Upper lobe of right lung (tissue), 1 donor: ENCODE measurements at regions not wholly inside any gene's neighbourhood (a gene's known extent, or its start where the extent isn't known, plus 50 kb on each side); places are given as distances from the start of the nearest gene placed in this dataset.

Source experiments
- ATAC-seq: fragments of 200-7000 bp; cut with Tn5 transposase; one replicate; pipeline ENCODE4 v1.9.1; 2020; ENCODE audit warnings: mild to moderate bottlenecking, moderate library complexity
- DNase-seq: peaks from one replicate; pipeline ENCODE4 v3.0.0-alpha.2; 2020
- H3K27ac ChIP-seq: fragments of 200-600 bp; one replicate; pipeline ENCODE4 v1.8.0; 2022
- H3K27me3 ChIP-seq: fragments of 200-600 bp; one replicate; pipeline ENCODE4 v1.8.0; 2022; ENCODE audit warnings: mild to moderate bottlenecking
- H3K36me3 ChIP-seq: fragments of 200-600 bp; one replicate; pipeline ENCODE4 v1.8.0; 2022
- H3K4me1 ChIP-seq: fragments of 200-600 bp; one replicate; pipeline ENCODE4 v1.8.0; 2022
- H3K4me3 ChIP-seq: fragments of 200-600 bp; one replicate; pipeline ENCODE4 v1.8.0; 2022; ENCODE audit warnings: mild to moderate bottlenecking
- H3K9me3 ChIP-seq: fragments of 200-600 bp; one replicate; pipeline ENCODE4 v1.8.0; 2022
- intact Hi-C: fragments of 100-400 bp; cut with DNase I; formaldehyde crosslinking; loops from one replicate; pipeline ENCODE4 v1.11.0; 2022
- TF ChIP-seq, protein P1 (sequence below): fragments of 200-600 bp; IDR thresholded peaks from one replicate; pipeline ENCODE4 v1.8.0; 2022; ENCODE audit warnings: antibody characterized with exemption
- donor health status: DM: no; HTN: yes; CAD: no; lungs with severe emphysema.

GRCh38 chr4:23572382-23572781 lies 317.5 kb downstream of the PPARGC1A start:
- Histone ChIP-seq H3K4me3 (no peak overlapping the region), H3K36me3 (no peaks in the 10 kb centered on the region), H3K4me1 (no peaks in the 10 kb centered on the region), H3K9me3 (no peaks in the 10 kb centered on the region), H3K27ac (no peak overlapping the region), H3K27me3 (no peaks in the 10 kb centered on the region)
- no peak for ATAC-seq
- no peak for DNase-seq
- intact Hi-C loops = no loop called here
- TF ChIP-seq, protein P1, sequence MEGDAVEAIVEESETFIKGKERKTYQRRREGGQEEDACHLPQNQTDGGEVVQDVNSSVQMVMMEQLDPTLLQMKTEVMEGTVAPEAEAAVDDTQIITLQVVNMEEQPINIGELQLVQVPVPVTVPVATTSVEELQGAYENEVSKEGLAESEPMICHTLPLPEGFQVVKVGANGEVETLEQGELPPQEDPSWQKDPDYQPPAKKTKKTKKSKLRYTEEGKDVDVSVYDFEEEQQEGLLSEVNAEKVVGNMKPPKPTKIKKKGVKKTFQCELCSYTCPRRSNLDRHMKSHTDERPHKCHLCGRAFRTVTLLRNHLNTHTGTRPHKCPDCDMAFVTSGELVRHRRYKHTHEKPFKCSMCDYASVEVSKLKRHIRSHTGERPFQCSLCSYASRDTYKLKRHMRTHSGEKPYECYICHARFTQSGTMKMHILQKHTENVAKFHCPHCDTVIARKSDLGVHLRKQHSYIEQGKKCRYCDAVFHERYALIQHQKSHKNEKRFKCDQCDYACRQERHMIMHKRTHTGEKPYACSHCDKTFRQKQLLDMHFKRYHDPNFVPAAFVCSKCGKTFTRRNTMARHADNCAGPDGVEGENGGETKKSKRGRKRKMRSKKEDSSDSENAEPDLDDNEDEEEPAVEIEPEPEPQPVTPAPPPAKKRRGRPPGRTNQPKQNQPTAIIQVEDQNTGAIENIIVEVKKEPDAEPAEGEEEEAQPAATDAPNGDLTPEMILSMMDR = no peak

GRCh38 chr4:23567338-23567737 lies 322.5 kb downstream of the PPARGC1A start:
- H3K27ac ChIP-seq = no peak overlapping the region
- no peak overlapping the region for H3K4me3 ChIP-seq
- no peaks in the 10 kb centered on the region for H3K36me3 ChIP-seq
- H3K4me1 ChIP-seq = no peaks in the 10 kb centered on the region
- no peaks in the 10 kb centered on the region for H3K9me3 ChIP-seq
- intact Hi-C loops = no loop called here
- H3K27me3 ChIP-seq = no peaks in the 10 kb centered on the region
- ATAC-seq = no peak
- DNase-seq = no peak
- TF ChIP-seq, protein P1 = no peak

GRCh38 chr4:23560748-23561147 lies 329.1 kb downstream of the PPARGC1A start:
- intact Hi-C loops = no loop called here
- Histone ChIP-seq H3K27ac (no peak overlapping the region), H3K36me3 (no peaks in the 10 kb centered on the region), H3K4me1 (no peaks in the 10 kb centered on the region), H3K27me3 (no peaks in the 10 kb centered on the region), H3K9me3 (no peaks in the 10 kb centered on the region), H3K4me3 (no peak overlapping the region)
- ATAC-seq = no peak
- no peak for DNase-seq
- TF ChIP-seq, protein P1 = no peak

DNA sequence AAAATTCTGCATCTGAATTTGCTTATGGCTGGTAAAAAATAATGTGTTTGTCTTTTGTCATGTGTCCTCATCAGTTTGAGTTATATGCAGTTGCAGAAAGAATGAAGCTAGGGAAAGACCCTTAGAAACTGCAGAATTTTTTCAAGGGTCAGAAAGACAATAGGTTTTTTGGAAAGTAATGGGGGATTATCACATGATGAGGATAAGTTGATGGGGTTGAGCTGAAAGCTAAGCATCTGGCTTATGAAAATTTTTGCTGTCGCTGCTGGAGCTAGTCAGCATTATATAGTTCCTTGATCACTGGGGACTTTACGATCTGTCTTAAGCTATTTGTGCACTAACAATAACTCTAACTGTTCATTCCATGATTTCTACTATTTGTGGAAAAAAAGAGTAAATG lies 331.7 kb downstream of the PPARGC1A start:
- intact Hi-C loops = no loop called here
- Histone ChIP-seq H3K4me1 (no peaks in the 10 kb centered on the region), H3K27me3 (no peaks in the 10 kb centered on the region), H3K27ac (no peak overlapping the region), H3K4me3 (no peak overlapping the region), H3K36me3 (no peaks in the 10 kb centered on the region), H3K9me3 (peaks cover 12% of the 10 kb centered on the region)
- ATAC-seq (no peak), DNase-seq (no peak)
- TF ChIP-seq, protein P1 = no peak

DNA sequence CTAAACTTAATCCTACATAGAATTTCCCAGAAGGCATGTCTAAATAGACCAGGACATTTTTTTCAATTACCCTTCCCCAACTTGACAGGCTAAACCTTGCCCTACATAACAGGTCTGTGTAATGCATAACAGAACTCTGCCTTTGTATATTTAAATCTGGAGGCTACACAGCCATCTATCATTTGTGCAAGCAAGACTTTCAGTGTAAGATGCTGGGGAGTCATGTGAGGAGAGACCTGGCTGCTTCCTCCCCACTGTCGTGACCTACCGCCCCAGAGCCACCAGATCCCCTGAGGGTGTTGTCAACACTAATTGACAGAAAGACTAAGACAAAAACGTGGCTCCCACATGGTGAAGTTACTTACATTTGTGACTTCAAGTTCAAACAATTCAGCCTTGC lies 342.2 kb downstream of the PPARGC1A start:
- Histone ChIP-seq H3K4me1 (no peaks in the 10 kb centered on the region), H3K9me3 (no peaks in the 10 kb centered on the region), H3K4me3 (no peak overlapping the region), H3K27me3 (no peaks in the 10 kb centered on the region), H3K36me3 (no peaks in the 10 kb centered on the region), H3K27ac (no peak overlapping the region)
- DNase-seq (no peak), ATAC-seq (no peak)
- TF ChIP-seq, protein P1 = no peak
- intact Hi-C loops = no loop called here

- no peak for DNase-seq
These were observed 342.8 kb downstream of the PPARGC1A start for GRCh38 chr4:23547096-23547495.

More at GRCh38 chr4:23547096-23547495, 342.8 kb downstream of the PPARGC1A start:
- H3K27ac ChIP-seq = no peak overlapping the region
- intact Hi-C loops = no loop called here
- ATAC-seq = no peak
- H3K27me3 ChIP-seq = no peaks in the 10 kb centered on the region
- no peaks in the 10 kb centered on the region for H3K4me1 ChIP-seq
- no peaks in the 10 kb centered on the region for H3K9me3 ChIP-seq
- H3K4me3 ChIP-seq = no peak overlapping the region
- no peaks in the 10 kb centered on the region for H3K36me3 ChIP-seq
- TF ChIP-seq, protein P1 = no peak
